ENCODE measurements at regions not wholly inside any gene's neighbourhood (a gene's known extent, or its start where the extent isn't known, plus 50 kb on each side); places are given as distances from the start of the nearest gene placed in this dataset.

- DNase-seq (ENCODE audit: low spot score), result no peak
Observed at GRCh38 chr11:116187026-116187425, 585.8 kb downstream of the BUD13 start.

DNA sequence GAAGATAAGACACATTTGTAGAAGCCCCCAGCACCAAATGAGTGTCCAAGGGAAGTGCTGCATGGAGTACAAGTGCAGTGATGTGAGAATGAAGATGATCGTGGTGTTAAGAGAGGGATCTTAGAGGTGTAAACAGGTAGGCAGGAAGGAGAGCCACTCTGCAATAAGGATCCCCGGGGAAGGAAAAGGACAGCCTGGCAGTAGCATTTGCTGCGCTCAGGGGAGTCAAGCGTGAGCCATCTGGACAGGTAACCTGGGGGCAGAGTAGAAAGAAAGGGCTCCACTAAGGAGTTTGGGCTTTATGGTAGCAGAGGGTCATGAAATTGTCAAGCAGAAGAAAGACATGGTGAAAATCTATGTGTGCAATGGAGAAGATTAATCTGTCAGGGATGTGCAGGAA is 587.2 kb downstream of the BUD13 start:
- DNase-seq (ENCODE audit: low spot score), result no peak

- no peak for DNase-seq (ENCODE audit: low spot score)
Observed at GRCh38 chr11:116184763-116185162, 588.0 kb downstream of the BUD13 start.

DNA sequence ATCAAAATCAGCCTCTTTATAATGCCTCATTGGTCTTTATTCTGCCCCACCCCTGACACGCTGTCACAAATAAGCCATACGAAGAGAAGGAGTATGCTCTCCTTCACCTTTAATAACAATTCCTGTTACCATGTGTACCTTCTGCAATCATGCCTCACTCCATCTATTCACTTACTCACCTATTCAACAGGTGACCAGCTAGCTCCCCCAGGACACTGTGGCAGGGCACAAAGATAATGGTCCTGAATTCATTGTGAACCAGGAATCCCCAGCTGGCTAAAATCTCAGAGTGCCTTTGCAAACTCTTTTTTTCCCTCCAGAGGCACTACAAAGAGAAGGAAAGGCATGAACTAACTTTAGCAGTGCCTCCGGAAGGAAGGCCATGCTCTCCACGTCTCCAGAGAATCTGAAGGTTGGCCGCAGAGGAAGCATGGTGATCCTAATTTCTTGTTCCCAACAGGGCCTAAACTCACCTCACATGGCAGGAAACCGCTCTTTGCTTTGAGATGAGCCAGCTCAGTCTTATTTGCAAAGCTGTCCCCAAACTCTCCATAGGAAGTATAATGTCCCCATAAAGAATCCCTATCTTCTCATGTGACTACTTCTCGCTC is 590.3 kb downstream of the BUD13 start:
- no peak for DNase-seq (ENCODE audit: low spot score)

DNA sequence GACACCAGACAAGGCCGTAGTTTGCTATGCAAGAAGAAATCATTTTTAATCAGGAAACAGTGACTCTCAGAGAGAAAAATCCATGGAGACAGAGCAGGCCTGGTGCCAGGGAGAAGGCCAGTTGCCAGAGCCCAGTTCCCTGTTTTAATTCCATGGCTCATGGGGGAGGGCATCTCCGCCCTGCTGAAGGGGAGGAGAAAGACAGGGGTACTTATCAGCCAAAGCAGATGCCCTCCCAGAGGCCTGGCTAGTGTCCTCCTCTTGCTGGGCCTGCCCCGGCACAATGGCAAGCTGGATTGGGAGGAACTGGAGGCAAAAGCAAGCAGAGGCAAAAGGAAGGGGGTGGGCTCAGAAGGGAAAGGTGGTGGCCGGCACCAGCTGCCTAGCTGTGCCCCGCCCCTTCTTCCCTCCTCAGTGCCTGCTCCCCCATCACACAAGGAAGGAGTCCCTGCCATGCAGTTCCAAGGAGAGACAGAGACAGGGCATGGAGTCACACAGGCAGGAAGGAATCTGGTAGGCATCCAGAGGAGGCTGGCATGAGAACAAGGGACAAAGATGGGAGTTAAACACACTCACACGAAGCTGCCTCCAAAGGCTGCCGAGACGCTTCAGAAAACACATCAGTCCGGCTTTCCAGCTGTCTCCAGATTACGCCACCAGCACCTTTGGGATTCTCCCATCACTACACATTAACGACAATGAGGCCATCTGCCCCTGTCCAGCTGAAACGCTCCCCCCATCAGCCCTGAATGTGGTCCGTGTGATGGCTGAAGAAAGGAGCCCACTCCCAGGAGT is 591.8 kb downstream of the BUD13 start:
- DNase-seq (ENCODE audit: low spot score), result no peak

DNA sequence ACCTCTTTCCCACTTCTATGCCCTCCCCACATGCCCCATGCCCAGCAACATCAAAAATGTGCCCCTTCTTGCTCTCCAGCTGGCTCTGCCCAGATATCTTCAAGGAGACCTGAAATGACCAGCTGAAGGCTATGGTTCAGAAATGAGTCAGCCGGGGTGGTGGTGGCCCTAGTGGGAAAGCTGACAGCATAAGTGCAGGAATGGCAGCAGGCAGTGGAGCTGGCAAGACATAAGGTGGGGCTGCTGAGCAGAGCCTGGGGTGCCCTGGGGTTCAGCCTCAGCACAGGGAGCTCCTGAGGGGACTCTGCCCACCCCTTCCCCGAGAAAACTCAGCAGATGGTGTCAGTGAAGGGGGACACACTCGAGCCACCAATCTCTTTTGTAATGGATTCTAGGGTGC is 593.4 kb downstream of the BUD13 start:
- no peak for DNase-seq (ENCODE audit: low spot score)

DNA sequence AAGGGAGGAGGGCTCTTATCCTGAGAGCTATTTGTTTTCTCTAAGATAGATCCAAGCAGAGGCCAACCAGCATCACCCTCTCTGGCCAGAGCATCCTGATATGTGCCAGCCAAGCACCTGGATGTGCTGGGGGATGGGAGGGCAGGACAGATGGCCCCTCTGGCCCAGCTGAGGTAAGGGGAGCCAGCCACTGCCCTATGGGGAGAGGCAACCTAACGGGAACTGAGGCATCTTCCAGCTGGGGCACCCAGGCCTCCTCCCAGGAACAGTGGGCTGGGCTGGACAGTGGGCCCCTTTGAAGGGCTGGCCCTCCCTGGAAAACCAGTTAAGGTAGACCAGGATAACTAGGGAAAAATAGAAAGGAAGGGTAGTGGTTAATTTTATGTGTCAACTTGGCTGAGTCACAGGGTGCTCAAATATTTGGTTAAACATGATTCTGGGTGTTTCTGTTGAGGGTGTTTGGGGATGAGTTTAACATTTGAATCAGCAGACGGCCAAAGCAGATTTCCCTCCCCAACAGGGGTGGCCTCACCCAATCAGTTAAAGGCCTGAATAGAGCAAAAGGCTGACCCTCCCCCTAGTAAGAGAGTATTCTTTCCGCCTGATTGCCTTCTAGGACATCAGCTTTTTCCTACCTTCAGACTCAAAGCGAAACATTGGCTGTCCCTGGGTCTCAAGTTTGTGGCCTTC is 595.1 kb downstream of the BUD13 start:
- DNase-seq (ENCODE audit: low spot score), result no peak

DNA sequence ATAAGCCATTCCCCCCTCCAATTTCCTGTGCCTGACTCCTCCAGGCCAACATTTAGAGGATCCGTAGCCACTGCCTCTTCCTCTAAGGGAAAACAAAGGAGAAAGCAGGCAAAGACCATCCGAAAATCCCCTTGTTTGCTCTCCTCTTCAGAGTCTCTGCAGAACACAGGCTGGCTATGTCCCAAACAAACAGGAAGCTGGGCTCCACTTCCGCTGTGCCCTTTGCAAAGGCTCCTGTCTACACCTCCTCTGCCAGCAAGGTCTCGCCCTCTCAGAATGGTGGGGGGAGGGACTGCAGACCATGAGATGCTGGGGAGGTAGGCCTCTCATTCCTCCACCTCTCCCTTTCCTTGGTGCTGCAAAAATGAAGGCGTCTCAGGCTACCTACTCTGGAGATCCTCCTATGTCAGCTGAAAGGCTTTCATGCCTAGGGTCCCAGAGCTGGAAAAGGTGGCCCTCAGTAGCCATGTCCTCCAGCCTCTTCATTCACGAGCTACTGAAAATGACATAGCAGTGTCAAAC is 596.2 kb downstream of the BUD13 start:
- DNase-seq (ENCODE audit: low spot score), result no peak

DNA sequence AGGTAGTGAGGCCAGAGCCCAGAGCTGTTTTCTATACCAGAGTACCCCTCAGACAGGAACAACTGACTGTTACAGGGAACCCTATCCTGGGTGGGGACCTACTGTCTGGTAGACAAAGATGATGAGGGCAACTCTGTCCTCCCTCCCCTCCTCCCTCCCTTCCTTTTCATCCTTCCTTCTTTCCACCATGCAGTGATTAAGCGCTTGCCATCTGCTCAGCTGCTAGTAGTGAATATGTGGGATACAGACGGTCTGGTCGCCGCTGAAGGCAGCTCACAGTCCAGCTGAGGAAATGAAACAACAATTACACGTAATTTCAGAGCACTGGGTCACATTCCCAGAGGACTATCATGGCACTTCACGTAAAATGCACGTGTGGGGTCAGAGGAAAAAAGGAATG is 597.1 kb downstream of the BUD13 start:
- no peak for DNase-seq (ENCODE audit: low spot score)

DNA sequence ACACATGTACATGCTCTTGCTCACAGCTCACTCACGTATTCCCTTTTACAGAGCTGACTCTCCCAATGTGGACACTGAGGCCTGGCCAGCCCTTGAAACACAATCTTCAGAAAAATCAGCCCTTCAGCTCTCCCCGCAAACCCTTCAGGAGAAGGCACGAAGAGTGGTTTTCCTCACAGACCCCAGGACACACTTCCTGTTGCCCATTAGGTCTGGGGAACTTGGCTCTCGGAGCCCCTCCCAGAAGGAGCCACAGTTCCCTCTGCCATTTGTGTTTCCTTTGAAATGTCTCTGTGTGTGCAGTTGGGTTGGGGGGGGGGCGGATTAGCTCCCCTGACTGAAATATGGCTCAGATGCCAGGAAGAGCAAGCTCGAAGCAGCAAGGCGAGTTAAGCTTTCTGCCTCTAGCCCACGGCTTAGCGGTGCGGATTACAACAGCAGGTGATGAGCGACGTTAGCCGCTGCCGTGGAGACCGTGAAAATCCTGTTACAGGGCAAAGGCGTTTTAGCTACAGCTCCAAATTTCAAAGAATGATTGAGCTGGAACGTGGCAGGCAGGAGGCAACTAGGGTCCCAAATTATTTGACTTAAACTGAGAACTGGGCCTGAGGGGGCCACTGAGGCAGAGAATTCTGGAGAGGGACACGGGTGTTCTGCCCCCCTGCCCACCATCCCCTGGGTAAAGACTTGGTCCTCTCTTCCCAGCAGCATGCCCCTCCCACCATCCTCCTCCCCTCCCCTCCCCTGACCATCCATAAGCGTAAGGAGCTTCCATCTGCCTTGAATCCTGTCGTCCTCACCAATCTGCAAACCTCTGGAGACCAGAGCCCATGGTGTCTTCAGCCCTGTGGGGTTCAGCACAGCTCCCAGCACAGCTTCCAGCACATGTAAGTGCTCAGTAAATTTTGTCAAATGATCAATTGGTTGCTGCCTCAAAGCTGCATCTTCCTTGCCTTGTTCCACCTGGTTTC is 598.6 kb downstream of the BUD13 start:
- no peak for DNase-seq (ENCODE audit: low spot score)

- DNase-seq (ENCODE audit: low spot score), result no peak
Observed at GRCh38 chr11:116173506-116173905, 599.3 kb downstream of the BUD13 start.

GRCh38 chr11:116172851-116173250 is 599.9 kb downstream of the BUD13 start:
- no peak for DNase-seq (ENCODE audit: low spot score)

DNA sequence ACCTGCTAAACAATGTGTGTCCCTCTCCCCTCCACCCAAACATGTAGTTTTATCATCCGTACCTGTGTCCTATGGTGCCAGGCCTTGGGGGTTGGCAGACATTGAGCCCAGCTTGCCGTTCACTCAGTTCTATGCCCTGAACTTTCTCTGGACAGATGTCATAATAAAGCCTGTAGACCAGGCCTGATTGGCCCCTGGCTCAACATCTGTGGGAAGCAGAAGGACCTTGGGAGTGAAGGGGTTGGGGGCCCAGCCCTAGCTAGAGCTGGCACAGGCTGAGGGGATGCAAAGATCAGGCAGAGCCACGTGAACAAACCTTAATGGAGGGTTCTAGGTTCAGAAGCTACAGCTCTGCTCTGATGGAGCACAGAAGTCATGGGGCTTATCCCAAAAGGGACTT is 600.6 kb downstream of the BUD13 start:
- no peak for DNase-seq (ENCODE audit: low spot score)

- DNase-seq (ENCODE audit: low spot score), result no peak
Observed at GRCh38 chr11:116171271-116172140, 601.3 kb downstream of the BUD13 start.

DNA sequence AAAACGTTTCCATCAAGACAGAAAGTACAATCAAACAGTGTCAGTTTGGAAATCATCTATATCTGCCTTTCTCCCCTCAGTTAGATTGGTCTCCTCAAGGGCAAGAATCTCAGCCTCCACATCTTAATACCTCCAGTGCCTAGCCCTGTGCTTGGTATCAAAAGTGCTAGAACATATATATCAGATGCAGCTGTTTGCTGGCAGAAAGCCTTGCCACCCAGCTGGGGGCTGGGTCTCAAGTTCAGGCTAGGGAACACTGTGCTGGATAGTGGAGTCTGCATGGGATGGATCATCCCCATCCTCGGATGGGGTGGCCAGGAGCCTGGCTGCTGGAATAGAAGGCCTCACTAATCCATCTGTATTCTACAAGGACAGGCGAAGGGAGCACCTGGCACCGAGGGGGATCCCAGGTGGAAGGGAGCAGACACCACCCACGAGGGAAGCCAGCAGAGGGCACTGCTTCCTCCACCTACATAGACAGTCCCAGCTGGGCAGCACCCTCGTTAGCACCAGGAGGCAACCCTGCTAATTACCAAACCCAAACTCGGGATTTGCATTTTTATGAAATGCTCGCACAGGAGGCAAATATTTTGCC is 602.2 kb downstream of the BUD13 start:
- no peak for DNase-seq (ENCODE audit: low spot score)

GRCh38 chr11:116169776-116170175 is 603.0 kb downstream of the BUD13 start:
- DNase-seq (ENCODE audit: low spot score), result no peak

- no peak for DNase-seq (ENCODE audit: low spot score)
Observed at GRCh38 chr11:116168459-116168787, 604.4 kb downstream of the BUD13 start.

DNA sequence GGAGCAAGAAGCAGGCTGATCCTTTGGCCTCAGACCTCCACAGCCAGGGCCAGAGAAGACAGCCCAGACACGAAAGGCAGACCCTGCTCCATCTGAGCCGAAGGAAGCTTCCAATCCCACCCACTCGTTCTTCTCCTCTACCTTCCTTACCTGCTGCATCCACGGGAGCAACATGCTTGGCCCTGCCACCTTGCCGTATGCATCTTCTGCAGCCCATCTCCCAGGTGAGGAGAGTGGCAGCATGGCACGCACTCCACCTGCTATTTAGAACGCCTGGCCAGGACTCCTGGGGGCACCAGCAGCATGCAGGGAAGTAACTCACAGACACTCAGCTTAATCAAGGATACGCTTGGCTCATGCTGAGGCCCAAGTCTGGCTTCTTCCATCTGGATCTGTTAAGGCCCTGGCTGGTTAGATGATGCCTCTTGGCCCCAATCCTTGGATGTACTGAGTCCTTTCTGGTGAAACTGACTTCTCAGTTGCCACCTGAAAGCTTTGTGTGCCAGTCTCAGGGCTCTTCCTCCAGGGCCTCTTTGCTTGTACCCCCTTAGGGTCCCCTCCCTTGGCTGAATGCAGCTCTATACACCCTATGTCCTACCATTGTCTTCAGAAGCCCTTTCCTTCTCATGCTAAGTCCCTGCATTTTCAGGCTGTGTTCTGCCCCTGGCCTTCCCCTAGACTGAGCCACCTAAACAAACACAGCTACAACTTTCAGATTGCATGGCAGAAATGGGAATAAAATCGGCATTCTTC is 604.9 kb downstream of the BUD13 start:
- no peak for DNase-seq (ENCODE audit: low spot score)

GRCh38 chr11:116166573-116167465 is 606.0 kb downstream of the BUD13 start:
- DNase-seq (ENCODE audit: low spot score), result no peak
